ENCODE measurements at regions not wholly inside any gene's neighbourhood (a gene's known extent, or its start where the extent isn't known, plus 50 kb on each side); places are given as distances from the start of the nearest gene placed in this dataset.

GRCh38 chr5:163747586-163747985, 242.2 kb downstream of the MAT2B start:
- no peak for TF ChIP-seq SMC3 (conservative IDR thresholded peaks at IDR 0.05; ENCODE audit: poor library complexity)
- TF ChIP-seq, protein P1, sequence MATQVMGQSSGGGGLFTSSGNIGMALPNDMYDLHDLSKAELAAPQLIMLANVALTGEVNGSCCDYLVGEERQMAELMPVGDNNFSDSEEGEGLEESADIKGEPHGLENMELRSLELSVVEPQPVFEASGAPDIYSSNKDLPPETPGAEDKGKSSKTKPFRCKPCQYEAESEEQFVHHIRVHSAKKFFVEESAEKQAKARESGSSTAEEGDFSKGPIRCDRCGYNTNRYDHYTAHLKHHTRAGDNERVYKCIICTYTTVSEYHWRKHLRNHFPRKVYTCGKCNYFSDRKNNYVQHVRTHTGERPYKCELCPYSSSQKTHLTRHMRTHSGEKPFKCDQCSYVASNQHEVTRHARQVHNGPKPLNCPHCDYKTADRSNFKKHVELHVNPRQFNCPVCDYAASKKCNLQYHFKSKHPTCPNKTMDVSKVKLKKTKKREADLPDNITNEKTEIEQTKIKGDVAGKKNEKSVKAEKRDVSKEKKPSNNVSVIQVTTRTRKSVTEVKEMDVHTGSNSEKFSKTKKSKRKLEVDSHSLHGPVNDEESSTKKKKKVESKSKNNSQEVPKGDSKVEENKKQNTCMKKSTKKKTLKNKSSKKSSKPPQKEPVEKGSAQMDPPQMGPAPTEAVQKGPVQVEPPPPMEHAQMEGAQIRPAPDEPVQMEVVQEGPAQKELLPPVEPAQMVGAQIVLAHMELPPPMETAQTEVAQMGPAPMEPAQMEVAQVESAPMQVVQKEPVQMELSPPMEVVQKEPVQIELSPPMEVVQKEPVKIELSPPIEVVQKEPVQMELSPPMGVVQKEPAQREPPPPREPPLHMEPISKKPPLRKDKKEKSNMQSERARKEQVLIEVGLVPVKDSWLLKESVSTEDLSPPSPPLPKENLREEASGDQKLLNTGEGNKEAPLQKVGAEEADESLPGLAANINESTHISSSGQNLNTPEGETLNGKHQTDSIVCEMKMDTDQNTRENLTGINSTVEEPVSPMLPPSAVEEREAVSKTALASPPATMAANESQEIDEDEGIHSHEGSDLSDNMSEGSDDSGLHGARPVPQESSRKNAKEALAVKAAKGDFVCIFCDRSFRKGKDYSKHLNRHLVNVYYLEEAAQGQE (IDR thresholded peaks at IDR 0.05; ENCODE audit: borderline replicate concordance), result no peak
- TF ChIP-seq CTCF (IDR thresholded peaks at IDR 0.05; ENCODE audit: poor library complexity, severe bottlenecking), result no peak
- no peak for TF ChIP-seq EZH2 (IDR thresholded peaks at IDR 0.05; ENCODE audit: borderline replicate concordance, insufficient read depth, low read length, poor library complexity, severe bottlenecking)
- TF ChIP-seq POLR2AphosphoS5 (IDR thresholded peaks at IDR 0.05), result no peak
